Activated naive CD8-positive, alpha-beta T cell treated with anti-CD3 and anti-CD28 coated beads for 36 hours (primary cell): ENCODE measurements at regions not wholly inside any gene's neighbourhood (a gene's known extent, or its start where the extent isn't known, plus 50 kb on each side); places are given as distances from the start of the nearest gene placed in this dataset.

ENCODE experiments used
- DNase-seq: peaks from one replicate; pipeline ENCODE4 v3.0.0; 2021
- H3K27ac Mint-ChIP-seq: one replicate; pipeline ENCODE4 v1.8.0; 2022; ENCODE audit warnings: mild to moderate bottlenecking, moderate library complexity, mixed read lengths
- H3K27me3 Mint-ChIP-seq: one replicate; pipeline ENCODE4 v1.8.0; 2022; ENCODE audit warnings: mild to moderate bottlenecking, mixed read lengths
- H3K36me3 Mint-ChIP-seq: one replicate; pipeline ENCODE4 v1.8.0; 2021; ENCODE audit warnings: mild to moderate bottlenecking, mixed read lengths
- H3K4me1 Mint-ChIP-seq: one replicate; pipeline ENCODE4 v1.8.0; 2021; ENCODE audit warnings: mixed read lengths
- H3K4me3 Mint-ChIP-seq: one replicate; pipeline ENCODE4 v1.8.0; 2022; ENCODE audit warnings: mild to moderate bottlenecking, moderate library complexity, mixed read lengths
- H3K9me3 Mint-ChIP-seq: one replicate; pipeline ENCODE4 v1.8.0; 2022; ENCODE audit warnings: mixed read lengths

GRCh38 chr12:90071996-90072395, 363.4 kb upstream of the ATP2B1 start:
- Mint-ChIP-seq H3K9me3 (no peaks in the 10 kb centered on the region), H3K27ac (no peak overlapping the region)
- no peak for DNase-seq

GRCh38 chr12:90069711-90070110, 361.1 kb upstream of the ATP2B1 start:
- DNase-seq = no peak
- Mint-ChIP-seq H3K27ac (no peak overlapping the region), H3K4me1 (peaks cover 5% of the 10 kb centered on the region), H3K36me3 (no peaks in the 10 kb centered on the region), H3K27me3 (peaks cover 3% of the 10 kb centered on the region), H3K9me3 (no peaks in the 10 kb centered on the region), H3K4me3 (no peak overlapping the region)

More at GRCh38 chr12:90071996-90072395, 363.4 kb upstream of the ATP2B1 start:
- H3K27me3 Mint-ChIP-seq = peaks cover 3% of the 10 kb centered on the region
- H3K4me1 Mint-ChIP-seq = peaks cover 10% of the 10 kb centered on the region
- no peaks in the 10 kb centered on the region for H3K36me3 Mint-ChIP-seq
- H3K4me3 Mint-ChIP-seq = no peak overlapping the region

GRCh38 chr12:90067791-90068190, 359.2 kb upstream of the ATP2B1 start:
- H3K27me3 Mint-ChIP-seq = peaks cover 3% of the 10 kb centered on the region
- no peak overlapping the region for H3K4me3 Mint-ChIP-seq
- H3K4me1 Mint-ChIP-seq = peaks cover 5% of the 10 kb centered on the region
- H3K36me3 Mint-ChIP-seq = no peaks in the 10 kb centered on the region
- no peak for DNase-seq
- no peaks in the 10 kb centered on the region for H3K9me3 Mint-ChIP-seq
- H3K27ac Mint-ChIP-seq = no peak overlapping the region

GRCh38 chr12:90064852-90065801, 356.5 kb upstream of the ATP2B1 start:
- Mint-ChIP-seq H3K9me3 (no peaks in the 10 kb centered on the region), H3K36me3 (no peaks in the 10 kb centered on the region), H3K4me3 (no peak overlapping the region), H3K27me3 (peaks cover 3% of the 10 kb centered on the region), H3K27ac (no peak overlapping the region), H3K4me1 (peaks cover 5% of the 10 kb centered on the region)
- no peak for DNase-seq

- no peaks in the 10 kb centered on the region for H3K36me3 Mint-ChIP-seq
- H3K4me3 Mint-ChIP-seq = no peak overlapping the region
- H3K27me3 Mint-ChIP-seq = no peaks in the 10 kb centered on the region
- no peak for DNase-seq
- H3K4me1 Mint-ChIP-seq = peaks cover 5% of the 10 kb centered on the region
- no peaks in the 10 kb centered on the region for H3K9me3 Mint-ChIP-seq
- no peak overlapping the region for H3K27ac Mint-ChIP-seq
Observed at GRCh38 chr12:90062799-90063198, 354.2 kb upstream of the ATP2B1 start.

GRCh38 chr12:90061809-90062208, 353.2 kb upstream of the ATP2B1 start:
- Mint-ChIP-seq H3K9me3 (no peaks in the 10 kb centered on the region), H3K4me3 (no peak overlapping the region), H3K36me3 (no peaks in the 10 kb centered on the region), H3K4me1 (peaks cover 5% of the 10 kb centered on the region), H3K27ac (no peak overlapping the region), H3K27me3 (no peaks in the 10 kb centered on the region)
- no peak for DNase-seq

- Mint-ChIP-seq H3K36me3 (no peaks in the 10 kb centered on the region), H3K27ac (no peak overlapping the region), H3K9me3 (no peaks in the 10 kb centered on the region), H3K4me1 (no peaks in the 10 kb centered on the region), H3K4me3 (no peak overlapping the region), H3K27me3 (no peaks in the 10 kb centered on the region)
- no peak for DNase-seq
Observed at GRCh38 chr12:90060031-90060430, 351.4 kb upstream of the ATP2B1 start.

- Mint-ChIP-seq H3K9me3 (no peaks in the 10 kb centered on the region), H3K36me3 (no peaks in the 10 kb centered on the region), H3K4me1 (no peaks in the 10 kb centered on the region), H3K27ac (no peak overlapping the region), H3K27me3 (no peaks in the 10 kb centered on the region), H3K4me3 (no peak overlapping the region)
- DNase-seq = no peak
Observed at GRCh38 chr12:90058704-90059103, 350.1 kb upstream of the ATP2B1 start.

- Mint-ChIP-seq H3K9me3 (no peaks in the 10 kb centered on the region), H3K4me3 (no peak overlapping the region), H3K27ac (no peak overlapping the region), H3K4me1 (no peaks in the 10 kb centered on the region), H3K36me3 (no peaks in the 10 kb centered on the region), H3K27me3 (no peaks in the 10 kb centered on the region)
- no peak for DNase-seq
Observed at GRCh38 chr12:90055071-90055470, 346.4 kb upstream of the ATP2B1 start.

- Mint-ChIP-seq H3K4me1 (peaks cover 5% of the 10 kb centered on the region), H3K36me3 (no peaks in the 10 kb centered on the region), H3K27ac (no peak overlapping the region), H3K27me3 (no peaks in the 10 kb centered on the region), H3K9me3 (no peaks in the 10 kb centered on the region), H3K4me3 (no peak overlapping the region)
- no peak for DNase-seq
Observed at GRCh38 chr12:90048918-90049317, 340.3 kb upstream of the ATP2B1 start.

- peaks cover 23% of the 10 kb centered on the region for H3K4me1 Mint-ChIP-seq
Observed at GRCh38 chr12:90045559-90045958, 336.9 kb upstream of the ATP2B1 start.

GRCh38 chr12:90044069-90044468, 335.4 kb upstream of the ATP2B1 start:
- Mint-ChIP-seq H3K4me1 (peaks cover 23% of the 10 kb centered on the region), H3K27me3 (no peaks in the 10 kb centered on the region), H3K27ac (peak overlapping the region; percentile 38), H3K36me3 (peaks cover 2% of the 10 kb centered on the region), H3K9me3 (no peaks in the 10 kb centered on the region), H3K4me3 (no peak overlapping the region)
- no peak for DNase-seq

More at GRCh38 chr12:90045559-90045958, 336.9 kb upstream of the ATP2B1 start:
- Mint-ChIP-seq H3K9me3 (no peaks in the 10 kb centered on the region), H3K27me3 (no peaks in the 10 kb centered on the region), H3K4me3 (no peak overlapping the region), H3K27ac (no peak overlapping the region), H3K36me3 (peaks cover 2% of the 10 kb centered on the region)
- no peak for DNase-seq

GRCh38 chr12:90042920-90043641, 334.4 kb upstream of the ATP2B1 start:
- H3K36me3 Mint-ChIP-seq = peaks cover 2% of the 10 kb centered on the region
- H3K4me3 Mint-ChIP-seq = no peak overlapping the region
- no peaks in the 10 kb centered on the region for H3K27me3 Mint-ChIP-seq
- H3K27ac Mint-ChIP-seq = no peak overlapping the region
- H3K4me1 Mint-ChIP-seq = peaks cover 27% of the 10 kb centered on the region
- no peaks in the 10 kb centered on the region for H3K9me3 Mint-ChIP-seq
- no peak for DNase-seq

- Mint-ChIP-seq H3K4me3 (no peak overlapping the region), H3K9me3 (peaks cover 15% of the 10 kb centered on the region), H3K36me3 (peaks cover 11% of the 10 kb centered on the region), H3K27me3 (no peaks in the 10 kb centered on the region), H3K27ac (no peak overlapping the region), H3K4me1 (peaks cover 40% of the 10 kb centered on the region)
- no peak for DNase-seq
Observed at GRCh38 chr12:90038289-90038688, 329.7 kb upstream of the ATP2B1 start.

GRCh38 chr12:90037740-90038139, 329.1 kb upstream of the ATP2B1 start:
- no peak for DNase-seq
- peaks cover 15% of the 10 kb centered on the region for H3K9me3 Mint-ChIP-seq
- no peak overlapping the region for H3K27ac Mint-ChIP-seq
- H3K36me3 Mint-ChIP-seq = peaks cover 11% of the 10 kb centered on the region
- H3K27me3 Mint-ChIP-seq = no peaks in the 10 kb centered on the region
- peaks cover 34% of the 10 kb centered on the region for H3K4me1 Mint-ChIP-seq
- no peak overlapping the region for H3K4me3 Mint-ChIP-seq
